ENCODE measurements at regions not wholly inside any gene's neighbourhood (a gene's known extent, or its start where the extent isn't known, plus 50 kb on each side); places are given as distances from the start of the nearest gene placed in this dataset.
"Not testable (repeated sequence)": the region's sequence is repeated elsewhere in the genome, so short reads cannot be mapped to it uniquely, and the experiment has no call there.

- H3K4me1 ChIP-seq (replicated peaks in 1 of 2), result peaks cover 2 to 7% of the 10 kb centered on the region in 2 donors
- 50 to 100% (median 100%) methylated on average over 1 of the region's 1 CpG; no CpG with 5 or more reads in 2 of the 10 experiments for WGBS, 10 experiments
- ATAC-seq (replicated peaks in 6 of 8), result no peak
- H3K4me3 ChIP-seq, result no peak overlapping the region
- in situ Hi-C loops (cut with MboI; ENCODE audit: low pct_unique_long_range_greater_than_20kb in 2 of 9, low sequenced_read_pairs in 9 of 9, unreplicated experiment in 9 of 9), result no loop called here
- no peak overlapping the region for H3K27ac ChIP-seq
These were observed 111.5 kb downstream of the PSAT1 start for GRCh38 chr9:78408388-78408787.

- H3K4me3 ChIP-seq; in situ Hi-C loops (cut with MboI; ENCODE audit: low pct_unique_long_range_greater_than_20kb in 2 of 9, low sequenced_read_pairs in 9 of 9, unreplicated experiment in 9 of 9); H3K4me1 ChIP-seq (replicated peaks in 1 of 2); H3K27ac ChIP-seq; ATAC-seq (replicated peaks in 6 of 8): not testable (repeated sequence)
- 18 to 100% (median 94%) methylated on average over 1 to 9 of the region's 25 CpGs; no CpG with 5 or more reads in 4 of the 10 experiments for WGBS, 10 experiments
These were observed 113.1 kb downstream of the PSAT1 start for GRCh38 chr9:78409928-78410510.

- Histone ChIP-seq H3K27ac (no peak overlapping the region), H3K4me1 (replicated peaks in 1 of 2) (no peaks in the 10 kb centered on the region), H3K4me3 (no peak overlapping the region)
- 24 to 100% (median 69%) methylated on average over 1 to 5 of the region's 5 CpGs; no CpG with 5 or more reads in 2 of the 10 experiments for WGBS, 10 experiments
- no peak for ATAC-seq (replicated peaks in 6 of 8)
- in situ Hi-C loops (cut with MboI; ENCODE audit: low pct_unique_long_range_greater_than_20kb in 2 of 9, low sequenced_read_pairs in 9 of 9, unreplicated experiment in 9 of 9), result no loop called here
These were observed 125.4 kb downstream of the PSAT1 start for GRCh38 chr9:78422309-78422708.

- WGBS, 10 experiments, result 42 to 100% (median 96%) methylated on average over 1 to 3 of the region's 3 CpGs
- ATAC-seq (replicated peaks in 6 of 8), result no peak
- Histone ChIP-seq H3K4me1 (replicated peaks in 1 of 2) (no peaks in the 10 kb centered on the region), H3K27ac (no peak overlapping the region), H3K4me3 (no peak overlapping the region)
- in situ Hi-C loops (cut with MboI; ENCODE audit: low pct_unique_long_range_greater_than_20kb in 2 of 9, low sequenced_read_pairs in 9 of 9, unreplicated experiment in 9 of 9), result no loop called here
These were observed 127.4 kb downstream of the PSAT1 start for GRCh38 chr9:78424299-78424698.

- no peak for ATAC-seq (replicated peaks in 6 of 8)
- no peak overlapping the region for H3K4me3 ChIP-seq
- H3K27ac ChIP-seq, result no peak overlapping the region
- WGBS, 10 experiments, result 10 to 100% (median 78%) methylated on average over 1 to 2 of the region's 2 CpGs
- no peaks in the 10 kb centered on the region for H3K4me1 ChIP-seq (replicated peaks in 1 of 2)
- in situ Hi-C loops (cut with MboI; ENCODE audit: low pct_unique_long_range_greater_than_20kb in 2 of 9, low sequenced_read_pairs in 9 of 9, unreplicated experiment in 9 of 9), result no loop called here
These were observed 131.7 kb downstream of the PSAT1 start for GRCh38 chr9:78428640-78429039.

- no peak for ATAC-seq (replicated peaks in 6 of 8)
- Histone ChIP-seq H3K4me1 (replicated peaks in 1 of 2) (no peaks in the 10 kb centered on the region), H3K4me3 (no peak overlapping the region), H3K27ac (no peak overlapping the region)
- 0 to 100% (median 86%) methylated on average over 1 to 3 of the region's 3 CpGs; no CpG with 5 or more reads in 1 of the 10 experiments for WGBS, 10 experiments
- in situ Hi-C loops (cut with MboI; ENCODE audit: low pct_unique_long_range_greater_than_20kb in 2 of 9, low sequenced_read_pairs in 9 of 9, unreplicated experiment in 9 of 9), result no loop called here
These were observed 133.5 kb downstream of the PSAT1 start for GRCh38 chr9:78430387-78430786.

- in situ Hi-C loops (cut with MboI; ENCODE audit: low pct_unique_long_range_greater_than_20kb in 2 of 9, low sequenced_read_pairs in 9 of 9, unreplicated experiment in 9 of 9); H3K27ac ChIP-seq; H3K4me3 ChIP-seq; H3K4me1 ChIP-seq (replicated peaks in 1 of 2); ATAC-seq (replicated peaks in 6 of 8): not testable (repeated sequence)
- 5 to 100% (median 91%) methylated on average over 1 to 4 of the region's 6 CpGs; no CpG with 5 or more reads in 2 of the 10 experiments for WGBS, 10 experiments
These were observed 134.1 kb downstream of the PSAT1 start for GRCh38 chr9:78431039-78431438.

GRCh38 chr9:78436873-78437272 is 139.9 kb downstream of the PSAT1 start:
- Histone ChIP-seq H3K27ac (no peak overlapping the region), H3K4me1 (replicated peaks in 1 of 2) (peaks cover 41 to 42% of the 10 kb centered on the region in 2 donors), H3K4me3 (no peak overlapping the region)
- WGBS, 10 experiments, result 14 to 60% (median 44%) methylated on average over 1 to 2 of the region's 2 CpGs; no CpG with 5 or more reads in 4 of the 10 experiments
- in situ Hi-C loops (cut with MboI; ENCODE audit: low pct_unique_long_range_greater_than_20kb in 2 of 9, low sequenced_read_pairs in 9 of 9, unreplicated experiment in 9 of 9), result no loop called here
- no peak for ATAC-seq (replicated peaks in 6 of 8)

GRCh38 chr9:78437296-78437695 is 140.4 kb downstream of the PSAT1 start:
- in situ Hi-C loops (cut with MboI; ENCODE audit: low pct_unique_long_range_greater_than_20kb in 2 of 9, low sequenced_read_pairs in 9 of 9, unreplicated experiment in 9 of 9), result no loop called here
- H3K27ac ChIP-seq, result no peak overlapping the region
- ATAC-seq (replicated peaks in 6 of 8), result no peak
- H3K4me1 ChIP-seq (replicated peaks in 1 of 2), result peaks cover 41 to 42% of the 10 kb centered on the region in 2 donors
- WGBS, 10 experiments, result 0 to 100% (median 73%) methylated on average over 1 of the region's 2 CpGs; no CpG with 5 or more reads in 4 of the 10 experiments
- H3K4me3 ChIP-seq, result no peak overlapping the region

GRCh38 chr9:78437806-78438205 is 140.9 kb downstream of the PSAT1 start:
- WGBS, 10 experiments, result 57 to 93% (median 81%) methylated on average over 3 to 6 of the region's 7 CpGs; no CpG with 5 or more reads in 2 of the 10 experiments
- Histone ChIP-seq H3K4me3 (no peak overlapping the region), H3K27ac (peak overlapping the region in 1 of 2 donors; percentile 70), H3K4me1 (replicated peaks in 1 of 2) (peaks cover 41 to 42% of the 10 kb centered on the region in 2 donors)
- peak in 1 of 8 experiments; percentile 1 for ATAC-seq (replicated peaks in 6 of 8)
- in situ Hi-C loops (cut with MboI; ENCODE audit: low pct_unique_long_range_greater_than_20kb in 2 of 9, low sequenced_read_pairs in 9 of 9, unreplicated experiment in 9 of 9), result no loop called here

- in situ Hi-C loops (cut with MboI; ENCODE audit: low pct_unique_long_range_greater_than_20kb in 2 of 9, low sequenced_read_pairs in 9 of 9, unreplicated experiment in 9 of 9), result no loop called here
- H3K27ac ChIP-seq, result peak overlapping the region in 1 of 2 donors; percentile 70
- ATAC-seq (replicated peaks in 6 of 8), result peak in 3 of 8 experiments; percentile 16 to 37 (median 25)
- WGBS, 10 experiments, result 0 to 100% (median 59%) methylated on average over 1 to 5 of the region's 6 CpGs; no CpG with 5 or more reads in 3 of the 10 experiments
- H3K4me3 ChIP-seq, result no peak overlapping the region
- peaks cover 41 to 42% of the 10 kb centered on the region in 2 donors for H3K4me1 ChIP-seq (replicated peaks in 1 of 2)
These were observed 141.3 kb downstream of the PSAT1 start for GRCh38 chr9:78438211-78438610.

- ATAC-seq (replicated peaks in 6 of 8), result peak in 3 of 8 experiments; percentile 1 to 16 (median 7)
- Histone ChIP-seq H3K4me1 (replicated peaks in 1 of 2) (peaks cover 41 to 42% of the 10 kb centered on the region in 2 donors), H3K4me3 (peak overlapping the region in 4 of 5 donors; percentile 12 to 28 (median 21)), H3K27ac (peak overlapping the region; percentile 5 to 70)
- in situ Hi-C loops (cut with MboI; ENCODE audit: low pct_unique_long_range_greater_than_20kb in 2 of 9, low sequenced_read_pairs in 9 of 9, unreplicated experiment in 9 of 9), result no loop called here
- WGBS, 10 experiments, result 0 to 100% (median 23%) methylated on average over 1 to 9 of the region's 9 CpGs; no CpG with 5 or more reads in 1 of the 10 experiments
These were observed 141.9 kb downstream of the PSAT1 start for GRCh38 chr9:78438780-78439179.

- peak overlapping the region; percentile 12 to 28 (median 17) for H3K4me3 ChIP-seq
- peak overlapping the region; percentile 5 to 70 for H3K27ac ChIP-seq
- in situ Hi-C loops (cut with MboI; ENCODE audit: low pct_unique_long_range_greater_than_20kb in 2 of 9, low sequenced_read_pairs in 9 of 9, unreplicated experiment in 9 of 9), result no loop called here
- 0 to 10% (median 2%) methylated on average over 2 to 18 of the region's 23 CpGs for WGBS, 10 experiments
- peak; percentile 86 to 96 (median 88) for ATAC-seq (replicated peaks in 6 of 8)
- H3K4me1 ChIP-seq (replicated peaks in 1 of 2), result peaks cover 41 to 42% of the 10 kb centered on the region in 2 donors
These were observed 142.4 kb downstream of the PSAT1 start for GRCh38 chr9:78439190-78439865.
